Cardiac muscle cell (in vitro differentiated cells and primary cell): ENCODE measurements at regions not wholly inside any gene's neighbourhood (a gene's known extent, or its start where the extent isn't known, plus 50 kb on each side); places are given as distances from the start of the nearest gene placed in this dataset.

Experiments
- DNase-seq, 2 donors: peaks; one replicate each; pipeline versions ENCODE4 v3.0.0 to v3.0.0-alpha.2; 2010 to 2017; ENCODE audit warnings: low read depth in 1 of 2, low spot score in 1 of 2
- H3K27ac ChIP-seq: fragments of 200-600 bp; sonication (generic); 2 replicates; pipeline ENCODE4 v1.5.1; 2016
- H3K27me3 ChIP-seq: fragments of 200-600 bp; sonication (generic); 2 replicates; pipeline ENCODE4 v1.6.0; 2016; ENCODE audit warnings: control low read depth
- H3K36me3 ChIP-seq: fragments of 200-600 bp; sonication (generic); 2 replicates; pipeline ENCODE4 v1.5.1; 2016; ENCODE audit warnings: control low read depth
- H3K4me1 ChIP-seq: fragments of 200-600 bp; sonication (generic); 2 replicates; pipeline ENCODE4 v1.8.1; 2017; ENCODE audit warnings: low read depth, mild to moderate bottlenecking, mixed run types
- H3K4me3 ChIP-seq: fragments of 200-600 bp; sonication (generic); 2 replicates; pipeline ENCODE4 v1.5.1; 2016; ENCODE audit warnings: mild to moderate bottlenecking
- H3K9me3 ChIP-seq: fragments of 200-600 bp; sonication (generic); 2 replicates; pipeline ENCODE4 v1.5.1; 2017; ENCODE audit warnings: low read depth, mild to moderate bottlenecking, control low read depth
- TF ChIP-seq, protein P1 (sequence below): IDR thresholded peaks from 2 replicates; pipeline ENCODE4 v1.5.1; 2012; ENCODE audit warnings: low read depth, mild to moderate bottlenecking, low read length

DNA sequence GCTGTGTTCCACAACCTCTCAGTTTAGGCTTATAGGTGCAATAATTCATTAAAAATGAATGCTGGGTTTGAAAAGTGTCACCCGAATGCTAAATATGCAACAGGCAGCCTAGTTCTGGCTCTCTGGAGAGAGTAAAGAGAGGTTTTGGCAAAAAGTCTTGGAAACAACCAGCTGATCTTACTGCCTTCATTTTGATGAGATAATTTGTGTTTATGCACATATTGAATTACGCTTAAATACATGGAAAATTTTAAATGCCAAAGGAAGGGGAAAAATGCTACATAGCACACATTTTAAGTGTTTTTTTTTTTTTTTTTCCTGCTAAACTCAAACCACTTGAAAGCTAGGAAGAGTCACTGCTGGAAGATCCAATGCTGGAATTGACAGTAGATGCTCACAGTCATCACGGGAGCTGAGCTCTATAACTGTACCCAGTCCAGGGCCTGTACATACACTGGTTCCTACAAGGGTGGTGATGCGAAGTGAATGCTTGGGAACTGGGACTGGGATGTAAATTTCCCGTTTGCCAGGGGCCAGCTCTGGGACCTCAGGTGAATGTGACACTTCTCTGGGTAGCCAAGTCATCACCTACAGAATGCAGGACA lies 151.5 kb downstream of the PFKFB3 start:
- TF ChIP-seq, protein P1, sequence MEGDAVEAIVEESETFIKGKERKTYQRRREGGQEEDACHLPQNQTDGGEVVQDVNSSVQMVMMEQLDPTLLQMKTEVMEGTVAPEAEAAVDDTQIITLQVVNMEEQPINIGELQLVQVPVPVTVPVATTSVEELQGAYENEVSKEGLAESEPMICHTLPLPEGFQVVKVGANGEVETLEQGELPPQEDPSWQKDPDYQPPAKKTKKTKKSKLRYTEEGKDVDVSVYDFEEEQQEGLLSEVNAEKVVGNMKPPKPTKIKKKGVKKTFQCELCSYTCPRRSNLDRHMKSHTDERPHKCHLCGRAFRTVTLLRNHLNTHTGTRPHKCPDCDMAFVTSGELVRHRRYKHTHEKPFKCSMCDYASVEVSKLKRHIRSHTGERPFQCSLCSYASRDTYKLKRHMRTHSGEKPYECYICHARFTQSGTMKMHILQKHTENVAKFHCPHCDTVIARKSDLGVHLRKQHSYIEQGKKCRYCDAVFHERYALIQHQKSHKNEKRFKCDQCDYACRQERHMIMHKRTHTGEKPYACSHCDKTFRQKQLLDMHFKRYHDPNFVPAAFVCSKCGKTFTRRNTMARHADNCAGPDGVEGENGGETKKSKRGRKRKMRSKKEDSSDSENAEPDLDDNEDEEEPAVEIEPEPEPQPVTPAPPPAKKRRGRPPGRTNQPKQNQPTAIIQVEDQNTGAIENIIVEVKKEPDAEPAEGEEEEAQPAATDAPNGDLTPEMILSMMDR = no peak
- Histone ChIP-seq H3K9me3 (no peaks in the 10 kb centered on the region), H3K36me3 (no peaks in the 10 kb centered on the region), H3K4me1 (no peaks in the 10 kb centered on the region), H3K27ac (no peak overlapping the region), H3K27me3 (no peaks in the 10 kb centered on the region), H3K4me3 (no peak overlapping the region)
- no peak for DNase-seq

DNA sequence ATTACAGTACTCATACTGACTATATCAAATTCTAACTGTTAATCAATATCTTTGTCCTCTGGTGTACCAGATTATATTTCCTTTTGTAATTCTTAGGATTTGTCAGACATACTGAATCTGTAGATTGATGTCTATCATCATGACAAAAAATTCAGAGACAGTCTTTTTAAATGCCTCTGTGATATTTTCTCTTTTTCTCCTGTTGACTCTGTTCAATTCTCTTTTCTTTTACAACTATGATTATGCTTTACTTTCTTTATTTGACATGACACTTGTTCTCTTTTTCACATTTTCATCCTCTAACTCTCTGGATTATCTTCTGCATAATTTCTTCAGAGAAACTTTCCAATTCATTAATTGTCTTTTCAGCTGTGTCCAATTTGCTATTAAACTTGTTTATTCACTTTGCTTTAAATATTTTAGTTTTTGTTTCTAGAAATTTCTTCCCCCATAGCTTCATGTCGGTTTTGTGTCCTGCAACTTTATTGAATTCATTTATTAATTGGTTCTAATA lies 153.6 kb downstream of the PFKFB3 start:
- DNase-seq = no peak
- H3K4me1 ChIP-seq = no peaks in the 10 kb centered on the region
- TF ChIP-seq, protein P1 = no peak
- no peaks in the 10 kb centered on the region for H3K9me3 ChIP-seq
- no peaks in the 10 kb centered on the region for H3K36me3 ChIP-seq
- no peak overlapping the region for H3K4me3 ChIP-seq
- H3K27ac ChIP-seq = no peak overlapping the region
- H3K27me3 ChIP-seq = no peaks in the 10 kb centered on the region

DNA sequence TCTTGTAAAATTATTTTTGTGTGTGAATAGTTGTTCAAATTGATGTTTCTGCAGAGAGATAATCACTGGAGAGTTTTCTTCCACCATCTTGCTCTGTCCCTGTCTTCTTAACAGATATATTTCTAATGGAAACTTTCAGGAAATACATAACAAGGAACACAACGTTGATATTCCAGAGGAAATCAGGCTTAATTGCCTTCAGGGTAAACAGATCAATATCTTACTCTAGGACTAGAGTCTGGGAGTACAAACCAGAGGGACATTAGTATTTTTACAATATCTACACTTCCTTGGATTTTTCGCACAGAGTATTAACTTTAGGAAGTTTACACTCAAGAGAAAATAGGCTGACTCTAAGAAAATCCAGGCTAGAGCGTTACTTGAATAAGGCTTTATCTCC lies 159.1 kb downstream of the PFKFB3 start:
- TF ChIP-seq, protein P1 = no peak
- Histone ChIP-seq H3K27ac (no peak overlapping the region), H3K4me1 (peaks cover 23% of the 10 kb centered on the region), H3K4me3 (no peak overlapping the region), H3K27me3 (no peaks in the 10 kb centered on the region), H3K9me3 (no peaks in the 10 kb centered on the region), H3K36me3 (no peaks in the 10 kb centered on the region)
- no peak for DNase-seq

DNA sequence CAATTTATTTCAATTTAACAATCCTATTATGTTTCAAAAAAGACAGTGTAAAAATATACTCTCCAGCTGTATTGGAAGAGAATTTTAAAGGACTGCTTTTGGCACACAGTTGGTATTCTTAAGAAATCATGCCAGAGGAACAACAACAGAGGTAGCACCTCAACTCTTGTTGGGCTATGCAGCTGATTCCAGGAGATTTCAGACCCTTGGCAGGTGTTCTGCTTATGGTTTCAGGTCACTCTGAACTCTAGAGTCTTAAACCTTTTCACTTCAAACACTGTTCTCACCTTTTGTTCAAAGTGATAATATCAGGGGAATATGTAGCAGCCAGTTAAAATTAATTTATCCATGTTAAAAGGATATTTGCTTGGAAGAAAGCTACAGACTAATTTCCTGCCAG lies 160.1 kb downstream of the PFKFB3 start:
- TF ChIP-seq, protein P1 = no peak
- Histone ChIP-seq H3K27ac (no peak overlapping the region), H3K4me3 (no peak overlapping the region), H3K27me3 (no peaks in the 10 kb centered on the region), H3K9me3 (no peaks in the 10 kb centered on the region), H3K4me1 (peaks cover 23% of the 10 kb centered on the region), H3K36me3 (no peaks in the 10 kb centered on the region)
- DNase-seq = no peak

DNA sequence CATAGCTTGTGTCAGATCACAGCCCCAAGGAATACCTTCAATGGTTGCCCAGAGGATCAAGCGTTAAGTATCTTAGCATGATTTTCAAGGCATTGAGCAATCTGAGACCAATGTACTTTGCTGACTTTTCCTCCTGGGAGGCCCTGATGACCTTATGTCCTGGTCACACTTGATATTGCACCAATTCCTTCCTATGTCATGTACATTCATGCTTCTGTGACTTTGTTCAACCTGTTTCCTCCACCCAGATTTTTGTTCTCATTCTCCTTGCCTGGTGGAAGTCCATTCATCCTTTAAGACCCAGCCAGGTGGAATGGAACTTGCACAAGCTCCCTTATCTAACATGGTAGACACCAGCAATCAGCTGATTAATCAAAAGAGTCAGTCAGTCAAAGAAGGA lies 160.8 kb downstream of the PFKFB3 start:
- TF ChIP-seq, protein P1 = no peak
- H3K4me1 ChIP-seq = peaks cover 27% of the 10 kb centered on the region
- no peaks in the 10 kb centered on the region for H3K36me3 ChIP-seq
- no peaks in the 10 kb centered on the region for H3K27me3 ChIP-seq
- no peaks in the 10 kb centered on the region for H3K9me3 ChIP-seq
- DNase-seq = no peak
- H3K27ac ChIP-seq = peak overlapping the region; percentile 15
- H3K4me3 ChIP-seq = no peak overlapping the region
